SK-N-SH treated with all-trans-retinoic acid at 6 μM for 48 hours (cell line): ENCODE measurements at regions not wholly inside any gene's neighbourhood (a gene's known extent, or its start where the extent isn't known, plus 50 kb on each side); places are given as distances from the start of the nearest gene placed in this dataset.

ENCODE experiments used
- ARNTL ChIP-seq: fragments of 450-650 bp; formaldehyde crosslinking; IDR thresholded peaks from 2 replicates; pipeline ENCODE4 v1.5.0; 2020; ENCODE audit warnings: low read depth, mild to moderate bottlenecking, moderate library complexity, borderline replicate concordance
- RARB ChIP-seq: fragments of 250-450 bp; sonication (Bioruptor Pico); IDR thresholded peaks from 2 replicates; pipeline ENCODE4 v1.8.0; 2021; ENCODE audit warnings: mild to moderate bottlenecking, moderate library complexity
- TCF4 ChIP-seq: fragments of 250-450 bp; sonication (Bioruptor Pico); IDR thresholded peaks from 2 replicates; pipeline ENCODE4 v1.8.0; 2021; ENCODE audit warnings: mild to moderate bottlenecking, moderate library complexity, borderline replicate concordance
- TOX ChIP-seq: fragments of 250-450 bp; sonication (Bioruptor Pico); IDR thresholded peaks from 2 replicates; pipeline ENCODE4 v1.8.0; 2021; ENCODE audit warnings: mild to moderate bottlenecking, moderate library complexity, borderline replicate concordance
- ZNF565 ChIP-seq: fragments of 450-650 bp; formaldehyde crosslinking; conservative IDR thresholded peaks from 2 replicates; pipeline ENCODE4 v1.5.0; 2020; ENCODE audit warnings: low read depth, mild to moderate bottlenecking, moderate library complexity
- TF ChIP-seq, protein P1 (sequence below): fragments of 250-450 bp; sonication (Bioruptor Pico); IDR thresholded peaks from 2 replicates; pipeline ENCODE4 v1.5.1; 2020; ENCODE audit warnings: low read depth, mild to moderate bottlenecking, moderate library complexity

GRCh38 chr6:168870982-168871381 is 382.7 kb downstream of the THBS2 start:
- TF ChIP-seq RARB, result no peak
- TF ChIP-seq, protein P1, sequence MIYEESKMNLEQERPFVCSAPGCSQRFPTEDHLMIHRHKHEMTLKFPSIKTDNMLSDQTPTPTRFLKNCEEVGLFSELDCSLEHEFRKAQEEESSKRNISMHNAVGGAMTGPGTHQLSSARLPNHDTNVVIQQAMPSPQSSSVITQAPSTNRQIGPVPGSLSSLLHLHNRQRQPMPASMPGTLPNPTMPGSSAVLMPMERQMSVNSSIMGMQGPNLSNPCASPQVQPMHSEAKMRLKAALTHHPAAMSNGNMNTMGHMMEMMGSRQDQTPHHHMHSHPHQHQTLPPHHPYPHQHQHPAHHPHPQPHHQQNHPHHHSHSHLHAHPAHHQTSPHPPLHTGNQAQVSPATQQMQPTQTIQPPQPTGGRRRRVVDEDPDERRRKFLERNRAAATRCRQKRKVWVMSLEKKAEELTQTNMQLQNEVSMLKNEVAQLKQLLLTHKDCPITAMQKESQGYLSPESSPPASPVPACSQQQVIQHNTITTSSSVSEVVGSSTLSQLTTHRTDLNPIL (CRISPR knock-in tag), result no peak
- no peak for TF ChIP-seq TCF4
- no peak for TF ChIP-seq ZNF565 (CRISPR knock-in tag)
- no peak for TF ChIP-seq ARNTL (CRISPR knock-in tag)
- TF ChIP-seq TOX (CRISPR knock-in tag), result no peak
